Ishikawa (cell line): ENCODE measurements at regions not wholly inside any gene's neighbourhood (a gene's known extent, or its start where the extent isn't known, plus 50 kb on each side); places are given as distances from the start of the nearest gene placed in this dataset.

Experiments
- CEBPB ChIP-seq: IDR thresholded peaks from 2 replicates; pipeline ENCODE4 v1.6.1; 2012
- CREB1 ChIP-seq: IDR thresholded peaks from 2 replicates; pipeline ENCODE4 v1.6.1; 2012; ENCODE audit warnings: low read depth
- EGR1 ChIP-seq: IDR thresholded peaks from 2 replicates; pipeline ENCODE4 v1.6.1; 2012
- EP300 ChIP-seq: IDR thresholded peaks from 2 replicates; pipeline ENCODE4 v1.6.1; 2012; ENCODE audit warnings: borderline replicate concordance
- FOXM1 ChIP-seq: IDR thresholded peaks from 2 replicates; pipeline ENCODE4 v1.6.1; 2012; ENCODE audit warnings: low read depth, borderline replicate concordance
- MAX ChIP-seq: IDR thresholded peaks from 2 replicates; pipeline ENCODE4 v1.6.1; 2012
- NFIC ChIP-seq: IDR thresholded peaks from 2 replicates; pipeline ENCODE4 v1.6.1; 2012
- RAD21 ChIP-seq: IDR thresholded peaks from 2 replicates; pipeline ENCODE4 v1.6.1; 2012; ENCODE audit warnings: low read depth
- REST ChIP-seq: IDR thresholded peaks from 2 replicates; pipeline ENCODE4 v1.6.1; 2012; ENCODE audit warnings: low read depth, mild to moderate bottlenecking
- TAF1 ChIP-seq: IDR thresholded peaks from 2 replicates; pipeline ENCODE4 v1.6.1; 2012; ENCODE audit warnings: low read depth, mild to moderate bottlenecking
- TCF12 ChIP-seq: IDR thresholded peaks from 2 replicates; pipeline ENCODE4 v1.6.1; 2012; ENCODE audit warnings: low read depth
- TEAD4 ChIP-seq: IDR thresholded peaks from 2 replicates; pipeline ENCODE4 v1.6.1; 2012
- YY1 ChIP-seq: IDR thresholded peaks from 2 replicates; pipeline ENCODE4 v1.6.1; 2012; ENCODE audit warnings: low read depth
- ZBTB7A ChIP-seq: IDR thresholded peaks from 2 replicates; pipeline ENCODE4 v1.6.1; 2012; ENCODE audit warnings: low read depth
- TF ChIP-seq, protein P1 (sequence below): IDR thresholded peaks from 2 replicates; pipeline ENCODE4 v1.6.1; 2012

DNA sequence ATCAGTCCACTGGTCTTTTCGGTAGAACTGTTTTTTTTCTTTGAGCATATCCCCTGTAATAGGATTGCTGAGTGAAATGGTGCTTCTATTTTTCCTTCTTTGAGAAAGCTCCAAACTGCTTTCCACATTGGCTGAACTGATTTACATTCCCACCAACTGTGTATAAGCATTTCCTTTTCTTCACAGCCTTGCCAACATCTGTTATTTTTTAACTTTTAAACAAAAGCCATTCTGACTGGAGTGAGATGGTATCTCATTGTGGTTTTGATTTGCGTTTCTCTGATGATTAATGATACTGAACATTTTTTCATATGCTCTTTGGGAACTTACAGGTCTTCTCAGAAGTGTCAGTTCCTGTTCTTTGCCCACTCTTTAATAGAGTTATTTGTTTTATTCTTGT is 764.7 kb downstream of the MTRR start:
- TF ChIP-seq EGR1 (no peak), YY1 (no peak), CREB1 (no peak), CEBPB (no peak), FOXM1 (no peak), TAF1 (no peak), MAX (no peak), REST (no peak)
- TF ChIP-seq, protein P1, sequence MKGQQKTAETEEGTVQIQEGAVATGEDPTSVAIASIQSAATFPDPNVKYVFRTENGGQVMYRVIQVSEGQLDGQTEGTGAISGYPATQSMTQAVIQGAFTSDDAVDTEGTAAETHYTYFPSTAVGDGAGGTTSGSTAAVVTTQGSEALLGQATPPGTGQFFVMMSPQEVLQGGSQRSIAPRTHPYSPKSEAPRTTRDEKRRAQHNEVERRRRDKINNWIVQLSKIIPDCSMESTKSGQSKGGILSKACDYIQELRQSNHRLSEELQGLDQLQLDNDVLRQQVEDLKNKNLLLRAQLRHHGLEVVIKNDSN: no peak

GRCh38 chr5:8634219-8634618 is 765.3 kb downstream of the MTRR start:
- TF ChIP-seq EP300 (no peak), CEBPB (no peak), ZBTB7A (no peak), FOXM1 (no peak), YY1 (no peak), RAD21 (no peak), CREB1 (no peak), NFIC (no peak), TEAD4 (no peak), TAF1 (no peak), EGR1 (no peak), TCF12 (no peak), REST (no peak), MAX (no peak)
- TF ChIP-seq, protein P1: no peak

DNA sequence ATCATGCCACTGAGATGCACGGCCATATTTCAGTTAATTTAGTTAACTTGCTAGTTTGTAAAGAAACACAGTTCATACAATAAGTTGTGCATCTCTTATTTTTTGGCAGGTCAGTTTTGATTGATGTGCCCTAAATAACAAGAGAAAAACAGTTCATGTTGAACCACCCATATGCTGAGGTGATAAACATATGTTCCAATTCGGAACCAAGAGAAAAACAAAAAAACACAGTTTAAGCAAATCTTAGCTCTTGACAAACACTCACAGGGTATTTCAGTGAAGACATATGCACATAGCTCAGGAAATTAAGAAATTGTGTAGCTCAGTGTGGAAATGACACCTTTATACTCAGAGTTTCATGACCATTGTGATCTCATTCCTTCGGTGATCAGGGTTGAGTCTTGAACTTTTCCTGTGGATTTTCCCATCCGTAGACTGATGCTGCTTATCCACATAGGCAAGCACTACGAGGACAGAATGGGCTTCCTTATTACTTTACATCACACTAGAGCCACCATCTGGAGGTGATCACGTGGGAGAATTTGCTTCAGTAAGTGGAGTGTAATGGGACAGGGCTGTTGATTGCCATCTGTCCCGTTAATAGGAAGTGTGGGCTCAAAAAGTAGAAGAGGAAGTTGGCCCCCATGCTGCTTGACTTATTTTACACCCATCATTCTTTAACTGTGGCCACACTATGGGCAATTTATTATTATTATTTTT is 773.0 kb downstream of the MTRR start:
- TF ChIP-seq FOXM1 (no peak), TEAD4 (no peak), MAX (no peak), EGR1 (no peak)

GRCh38 chr5:8644377-8644776 is 775.4 kb downstream of the MTRR start:
- TF ChIP-seq EP300 (no peak), NFIC (no peak), TCF12 (no peak), CREB1 (no peak), ZBTB7A (no peak), RAD21 (no peak), TAF1 (no peak), FOXM1 (no peak)
- TF ChIP-seq, protein P1: no peak

GRCh38 chr5:8647111-8647510 is 778.2 kb downstream of the MTRR start:
- TF ChIP-seq YY1 (no peak), MAX (no peak), NFIC (no peak), CEBPB (no peak), RAD21 (no peak), FOXM1 (no peak), CREB1 (no peak), REST (no peak), TAF1 (no peak), TCF12 (no peak), EGR1 (no peak)
